PC-9 (cell line): ENCODE measurements at regions not wholly inside any gene's neighbourhood (a gene's known extent, or its start where the extent isn't known, plus 50 kb on each side); places are given as distances from the start of the nearest gene placed in this dataset.

ENCODE experiments used
- CTCF ChIP-seq: fragments of 200-600 bp; sonication (generic); conservative IDR thresholded peaks from 2 replicates; pipeline ENCODE4 v1.6.1; 2017; ENCODE audit warnings: mixed run types, antibody characterized with exemption, mild to moderate bottlenecking, moderate library complexity
- EZH2 ChIP-seq: fragments of 200-600 bp; sonication (generic); IDR thresholded peaks from 2 replicates; pipeline ENCODE4 v1.8.0; 2017; ENCODE audit warnings: antibody characterized with exemption, low read depth

GRCh38 chr5:2183154-2184025 lies 300.7 kb upstream of the IRX4 start:
- TF ChIP-seq CTCF: no peak
- TF ChIP-seq EZH2: no peak
